ENCODE measurements at regions not wholly inside any gene's neighbourhood (a gene's known extent, or its start where the extent isn't known, plus 50 kb on each side); places are given as distances from the start of the nearest gene placed in this dataset.
"Not testable (repeated sequence)": the region's sequence is repeated elsewhere in the genome, so short reads cannot be mapped to it uniquely, and the experiment has no call there.

DNA sequence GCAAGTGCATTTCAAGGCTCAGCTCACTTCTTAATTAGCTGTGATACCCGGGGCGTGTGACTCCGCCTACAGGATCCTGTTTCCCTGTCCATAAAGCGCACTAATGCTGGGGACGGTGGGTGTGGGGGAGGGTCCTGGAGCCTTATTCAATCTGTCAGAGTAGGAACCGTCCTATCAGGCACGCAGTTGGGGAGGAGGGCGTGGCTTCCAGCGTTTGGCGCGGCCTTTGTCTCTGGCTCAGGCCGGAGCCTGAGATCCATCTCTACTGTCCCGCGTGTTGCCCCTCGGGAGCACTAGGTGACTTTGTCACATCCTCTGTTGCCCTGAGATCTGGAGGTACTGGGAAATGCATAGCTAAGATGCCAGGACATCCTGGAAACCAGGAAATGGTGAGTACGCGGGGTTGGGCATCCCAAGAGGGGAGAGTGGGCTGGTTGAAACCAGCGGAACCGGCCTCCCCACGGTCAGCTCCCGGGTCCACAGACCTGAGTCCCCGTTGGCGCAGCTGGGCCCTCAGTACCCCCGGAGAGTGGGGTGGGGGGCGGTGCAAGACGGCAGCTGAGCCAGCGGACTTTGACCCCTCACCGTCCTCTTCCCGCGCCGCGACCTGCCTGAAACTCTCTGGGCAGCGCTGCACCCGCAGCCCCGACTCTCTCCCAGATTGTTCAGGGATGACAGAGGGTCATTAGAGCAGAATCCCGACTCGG, 104.4 kb upstream of the ZNF92 start:
- no peak for DNase-seq (ENCODE audit: low read depth)
- TF ChIP-seq, protein P1, sequence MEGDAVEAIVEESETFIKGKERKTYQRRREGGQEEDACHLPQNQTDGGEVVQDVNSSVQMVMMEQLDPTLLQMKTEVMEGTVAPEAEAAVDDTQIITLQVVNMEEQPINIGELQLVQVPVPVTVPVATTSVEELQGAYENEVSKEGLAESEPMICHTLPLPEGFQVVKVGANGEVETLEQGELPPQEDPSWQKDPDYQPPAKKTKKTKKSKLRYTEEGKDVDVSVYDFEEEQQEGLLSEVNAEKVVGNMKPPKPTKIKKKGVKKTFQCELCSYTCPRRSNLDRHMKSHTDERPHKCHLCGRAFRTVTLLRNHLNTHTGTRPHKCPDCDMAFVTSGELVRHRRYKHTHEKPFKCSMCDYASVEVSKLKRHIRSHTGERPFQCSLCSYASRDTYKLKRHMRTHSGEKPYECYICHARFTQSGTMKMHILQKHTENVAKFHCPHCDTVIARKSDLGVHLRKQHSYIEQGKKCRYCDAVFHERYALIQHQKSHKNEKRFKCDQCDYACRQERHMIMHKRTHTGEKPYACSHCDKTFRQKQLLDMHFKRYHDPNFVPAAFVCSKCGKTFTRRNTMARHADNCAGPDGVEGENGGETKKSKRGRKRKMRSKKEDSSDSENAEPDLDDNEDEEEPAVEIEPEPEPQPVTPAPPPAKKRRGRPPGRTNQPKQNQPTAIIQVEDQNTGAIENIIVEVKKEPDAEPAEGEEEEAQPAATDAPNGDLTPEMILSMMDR (IDR thresholded peaks at IDR 0.05; ENCODE audit: control insufficient read depth, extremely low read depth, insufficient read depth): no peak
- H3K4me3 ChIP-seq (ENCODE audit: low read depth, low read length): no peak overlapping the region

DNA sequence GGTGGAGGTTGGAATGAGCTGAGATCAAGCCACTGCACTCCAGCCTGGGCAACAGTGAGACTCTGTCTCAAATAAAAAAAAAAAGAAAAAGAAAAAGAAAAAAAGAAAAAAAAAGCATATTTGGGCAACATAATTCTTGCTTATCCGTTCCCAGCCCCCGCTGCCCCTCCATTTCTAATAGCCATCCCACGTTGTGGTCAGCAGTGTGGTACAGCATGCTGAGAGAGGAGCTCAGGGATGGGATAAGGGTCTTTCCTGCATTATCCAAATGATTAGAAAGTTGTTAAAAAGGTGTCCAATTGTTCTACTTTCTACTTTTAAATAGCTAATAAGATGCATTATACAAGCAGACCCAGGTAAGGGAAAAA, 104.9 kb upstream of the ZNF92 start:
- H3K4me3 ChIP-seq (ENCODE audit: low read depth, low read length): no peak overlapping the region
- TF ChIP-seq, protein P1 (IDR thresholded peaks at IDR 0.05; ENCODE audit: control insufficient read depth, extremely low read depth, insufficient read depth): no peak
- DNase-seq (ENCODE audit: low read depth): no peak

DNA sequence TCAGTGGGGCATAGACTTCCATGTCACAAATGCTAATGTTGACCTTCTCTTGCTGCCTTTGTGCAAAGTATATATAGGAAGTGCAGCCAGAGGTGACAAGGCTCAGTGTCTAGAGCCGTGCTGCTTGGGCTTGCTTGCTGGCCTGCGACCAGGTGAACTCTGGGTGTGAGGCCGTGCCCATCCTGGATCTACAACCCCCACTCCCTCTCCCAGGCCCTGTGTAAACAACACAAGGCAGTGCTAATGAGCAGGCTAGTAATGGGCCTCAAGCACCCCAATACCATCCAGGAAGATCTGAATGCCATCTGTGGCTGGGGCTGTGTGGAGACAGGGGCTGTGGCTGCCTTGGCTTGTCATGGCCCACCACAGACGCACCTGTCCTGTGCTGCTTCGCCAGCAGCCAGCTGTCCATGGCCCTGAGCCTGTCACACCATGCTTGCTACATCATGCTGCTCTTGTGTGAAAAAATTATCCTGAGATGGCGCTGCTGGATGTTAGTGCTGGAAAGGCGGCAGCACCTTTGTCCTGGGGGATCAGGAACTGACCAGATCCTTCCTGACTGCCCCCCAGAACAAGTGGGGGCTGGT, 107.6 kb upstream of the ZNF92 start:
- DNase-seq (ENCODE audit: low read depth): no peak
- TF ChIP-seq, protein P1 (IDR thresholded peaks at IDR 0.05; ENCODE audit: control insufficient read depth, extremely low read depth, insufficient read depth): no peak
- H3K4me3 ChIP-seq (ENCODE audit: low read depth, low read length): no peak overlapping the region

DNA sequence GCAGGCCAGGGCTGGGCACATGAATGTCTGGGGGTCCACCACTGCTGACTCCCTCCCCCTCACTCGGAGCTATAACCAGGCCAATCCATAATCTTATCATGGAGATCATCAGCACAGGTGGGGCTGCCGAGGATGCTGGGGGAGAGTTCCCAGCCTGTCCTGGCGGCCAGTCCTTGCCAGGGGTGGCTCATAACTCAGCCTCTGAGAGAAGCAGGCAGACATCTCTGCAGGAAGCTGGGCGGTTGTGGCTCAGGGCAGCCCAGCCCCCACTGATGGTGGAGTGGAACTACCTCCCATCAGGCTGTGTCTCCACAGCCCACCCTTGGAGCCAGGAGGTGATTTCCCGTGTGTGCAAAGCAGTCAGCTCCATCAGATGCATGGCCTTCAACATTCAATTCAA, 109.4 kb upstream of the ZNF92 start:
- no peak for DNase-seq (ENCODE audit: low read depth)
- TF ChIP-seq, protein P1 (IDR thresholded peaks at IDR 0.05; ENCODE audit: control insufficient read depth, extremely low read depth, insufficient read depth): no peak
- H3K4me3 ChIP-seq (ENCODE audit: low read depth, low read length): no peak overlapping the region

DNA sequence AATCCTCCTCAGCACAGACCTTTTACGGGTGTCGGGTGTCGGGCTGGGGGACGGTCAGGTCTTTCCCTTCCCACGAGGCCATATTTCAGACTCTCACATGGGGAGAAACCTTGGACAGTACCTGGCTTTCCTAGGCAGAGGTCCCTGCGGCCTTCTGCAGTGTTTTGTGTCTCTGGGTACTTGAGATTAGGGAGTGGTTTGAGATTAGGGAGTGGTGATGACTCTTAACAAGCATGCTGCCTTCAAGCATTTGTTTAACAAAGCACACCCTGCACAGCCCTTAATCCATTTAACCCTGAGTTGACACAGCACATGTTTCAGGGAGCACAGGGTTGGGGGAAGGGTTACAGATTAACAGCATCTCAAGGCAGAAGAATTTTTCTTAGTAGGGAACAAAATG, 113.0 kb upstream of the ZNF92 start:
- H3K4me3 ChIP-seq (ENCODE audit: low read depth, low read length); DNase-seq (ENCODE audit: low read depth): not testable (repeated sequence)

DNA sequence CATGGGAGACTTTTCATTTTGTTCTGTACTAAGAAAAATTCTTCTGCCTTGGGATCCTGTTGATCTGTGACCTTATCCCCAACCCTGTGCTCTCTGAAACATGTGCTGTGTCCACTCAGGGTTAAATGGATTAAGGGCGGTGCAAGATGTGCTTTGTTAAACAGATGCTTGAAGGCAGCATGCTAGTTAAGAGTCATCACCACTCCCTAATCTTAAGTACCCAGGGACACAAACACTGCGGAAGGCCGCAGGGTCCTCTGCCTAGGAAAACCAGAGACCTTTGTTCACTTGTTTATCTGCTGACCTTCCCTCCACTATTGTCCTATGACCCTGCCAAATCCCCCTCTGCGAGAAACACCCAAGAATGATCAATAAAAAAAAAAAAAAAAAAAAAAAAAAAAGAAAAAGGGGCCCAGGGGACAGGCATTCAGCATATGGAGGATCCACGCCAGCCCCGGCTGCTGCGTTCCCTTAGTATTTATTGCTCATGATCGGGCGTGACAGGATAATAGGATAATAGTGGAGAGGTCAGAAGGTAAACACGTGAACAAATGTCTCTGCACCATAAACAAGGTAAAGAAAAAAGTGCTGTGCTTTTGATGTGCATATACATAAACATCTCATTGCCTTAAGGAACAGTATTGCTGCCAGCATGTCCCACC, 113.7 kb upstream of the ZNF92 start:
- H3K4me3 ChIP-seq (ENCODE audit: low read depth, low read length); DNase-seq (ENCODE audit: low read depth): not testable (repeated sequence)

DNA sequence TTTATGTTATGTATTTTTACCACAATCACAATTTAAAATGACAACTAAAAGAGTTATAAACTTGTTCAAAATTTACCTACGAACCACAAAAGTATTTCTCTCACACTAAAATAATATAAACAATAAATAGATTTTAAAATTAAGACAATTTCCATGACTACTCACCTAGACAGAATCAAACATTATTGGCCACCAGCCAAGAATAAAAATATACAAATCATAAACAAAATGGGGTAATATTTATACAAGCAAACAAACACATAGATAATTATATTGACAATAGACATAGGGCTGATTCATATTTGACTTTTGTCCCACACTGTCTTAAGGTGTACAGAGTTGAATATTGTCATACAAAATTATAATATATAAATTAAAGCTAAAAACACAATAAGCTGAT, 119.6 kb upstream of the ZNF92 start:
- DNase-seq (ENCODE audit: low read depth): no peak
- TF ChIP-seq, protein P1 (IDR thresholded peaks at IDR 0.05; ENCODE audit: control insufficient read depth, extremely low read depth, insufficient read depth): no peak
- no peak overlapping the region for H3K4me3 ChIP-seq (ENCODE audit: low read depth, low read length)

All from LNCaP clone FGC (cell line).